Embryonic facial prominence (tissue), 1 donor: ENCODE measurements at regions not wholly inside any gene's neighbourhood (a gene's known extent, or its start where the extent isn't known, plus 50 kb on each side); places are given as distances from the start of the nearest gene placed in this dataset.

Experiments
- DNase-seq: peaks from one replicate; pipeline ENCODE4 v3.0.0-alpha.2; 2016; ENCODE audit errors: extremely low spot score

- DNase-seq = no peak
Observed at GRCh38 chr2:177058747-177059146, 153.8 kb upstream of the HNRNPA3 start.

- DNase-seq = no peak
Observed at GRCh38 chr2:177059293-177059692, 153.3 kb upstream of the HNRNPA3 start.

GRCh38 chr2:177063331-177063730 lies 149.3 kb upstream of the HNRNPA3 start:
- DNase-seq = no peak

- DNase-seq = no peak
Observed at GRCh38 chr2:177064422-177064821, 148.2 kb upstream of the HNRNPA3 start.

DNA sequence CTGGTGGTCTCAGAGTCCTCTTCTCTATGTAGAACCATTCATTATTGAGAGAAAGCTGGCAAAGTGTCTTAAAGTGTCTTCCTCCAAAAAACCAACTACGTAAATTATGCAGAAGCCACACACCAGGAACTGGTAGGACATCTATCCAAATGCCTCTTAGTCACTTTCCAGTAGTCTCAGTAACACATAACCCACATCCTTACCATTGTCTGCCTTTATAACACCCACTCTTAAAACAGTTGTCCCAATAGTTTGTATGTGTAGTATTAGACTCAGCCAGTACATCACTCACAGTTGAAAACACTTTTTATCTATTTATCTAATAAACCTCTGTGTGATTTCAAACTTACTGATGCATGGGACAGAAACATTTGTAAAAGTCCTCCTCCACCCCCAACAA lies 143.6 kb upstream of the HNRNPA3 start:
- DNase-seq = no peak

- DNase-seq = no peak
Observed at GRCh38 chr2:177072090-177072489, 140.5 kb upstream of the HNRNPA3 start.

GRCh38 chr2:177073611-177074010 lies 139.0 kb upstream of the HNRNPA3 start:
- no peak for DNase-seq

GRCh38 chr2:177074099-177074710 lies 138.4 kb upstream of the HNRNPA3 start:
- DNase-seq = no peak

DNA sequence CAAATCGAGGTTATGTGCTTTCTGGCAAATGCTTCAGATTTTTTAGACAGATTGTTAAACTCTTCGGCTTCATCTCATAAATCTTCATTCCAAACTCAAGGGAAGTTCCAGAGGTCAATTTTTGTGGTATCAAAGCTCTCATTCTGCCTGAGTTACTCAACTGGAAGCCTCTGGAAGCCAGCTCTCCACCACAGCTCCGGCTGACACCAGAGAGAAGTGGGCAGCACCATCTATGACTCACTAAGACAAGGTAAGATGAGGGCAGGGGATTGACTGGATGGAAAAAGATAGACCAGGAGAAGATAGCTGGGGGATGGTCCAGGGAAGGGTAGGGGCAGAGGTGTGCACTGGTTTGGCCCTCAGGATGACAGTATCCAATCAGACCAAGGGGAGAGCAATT lies 137.3 kb upstream of the HNRNPA3 start:
- DNase-seq = no peak

- no peak for DNase-seq
Observed at GRCh38 chr2:177076636-177077179, 135.9 kb upstream of the HNRNPA3 start.

DNA sequence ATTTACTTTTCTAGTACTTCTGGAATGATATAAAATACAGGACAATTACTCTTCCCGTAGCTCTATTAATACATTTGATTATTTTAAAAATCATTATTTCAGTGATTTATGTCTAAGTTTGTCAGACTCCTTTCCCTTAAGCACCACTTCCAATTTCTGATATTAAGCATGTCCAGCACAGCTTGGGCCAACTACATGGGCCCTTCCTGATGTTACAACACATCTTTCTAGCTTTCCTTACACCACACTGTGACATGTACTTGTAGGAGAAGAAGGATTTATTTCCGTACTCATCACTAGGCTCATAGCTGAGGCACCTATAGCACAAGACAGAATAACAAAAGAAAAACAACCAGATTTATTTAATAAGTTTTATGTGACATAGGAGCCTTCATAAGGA lies 134.8 kb upstream of the HNRNPA3 start:
- DNase-seq = no peak

DNA sequence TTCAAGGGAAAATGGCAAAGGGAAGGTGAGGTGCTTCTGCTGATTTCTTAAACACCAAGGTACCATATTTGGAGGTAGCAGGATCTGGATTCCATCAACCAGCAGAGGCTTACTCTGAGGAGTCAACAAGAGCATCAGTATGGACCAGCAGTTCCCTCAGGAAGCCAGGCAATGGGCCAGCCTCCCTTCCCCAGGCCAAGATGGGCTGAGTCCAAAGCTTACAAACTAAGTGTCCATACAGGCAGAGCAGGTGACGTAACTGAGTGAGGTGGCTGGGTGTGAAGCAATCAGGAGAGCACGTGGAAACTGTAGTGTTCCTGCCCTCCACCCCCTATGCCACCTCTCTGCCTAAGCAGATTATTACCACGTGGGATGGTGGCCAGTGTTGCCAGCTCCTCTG lies 134.2 kb upstream of the HNRNPA3 start:
- no peak for DNase-seq

DNA sequence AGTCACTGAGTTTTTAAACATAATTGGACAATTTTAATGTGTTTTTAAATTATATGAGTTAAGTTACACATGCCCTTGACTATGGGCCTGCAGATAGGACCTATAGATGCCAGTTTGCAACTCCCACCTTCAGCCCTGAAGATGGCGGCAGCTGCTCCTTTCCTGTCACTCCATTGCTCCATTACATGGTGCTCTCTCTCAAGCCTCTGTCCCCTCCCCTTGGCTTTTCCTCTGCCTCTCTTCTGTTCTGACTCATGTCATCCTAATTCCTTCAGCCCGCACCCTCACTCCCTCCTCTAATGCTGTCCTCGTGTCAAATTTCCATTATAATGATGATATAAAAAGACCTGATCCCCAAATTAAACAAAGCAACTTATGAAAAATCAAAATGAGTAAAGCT lies 133.7 kb upstream of the HNRNPA3 start:
- DNase-seq = no peak

- no peak for DNase-seq
Observed at GRCh38 chr2:177080746-177081284, 131.8 kb upstream of the HNRNPA3 start.

GRCh38 chr2:177084607-177085006 lies 128.0 kb upstream of the HNRNPA3 start:
- no peak for DNase-seq

GRCh38 chr2:177088529-177088928 lies 124.1 kb upstream of the HNRNPA3 start:
- no peak for DNase-seq

- DNase-seq = no peak
Observed at GRCh38 chr2:177090967-177091366, 121.6 kb upstream of the HNRNPA3 start.

DNA sequence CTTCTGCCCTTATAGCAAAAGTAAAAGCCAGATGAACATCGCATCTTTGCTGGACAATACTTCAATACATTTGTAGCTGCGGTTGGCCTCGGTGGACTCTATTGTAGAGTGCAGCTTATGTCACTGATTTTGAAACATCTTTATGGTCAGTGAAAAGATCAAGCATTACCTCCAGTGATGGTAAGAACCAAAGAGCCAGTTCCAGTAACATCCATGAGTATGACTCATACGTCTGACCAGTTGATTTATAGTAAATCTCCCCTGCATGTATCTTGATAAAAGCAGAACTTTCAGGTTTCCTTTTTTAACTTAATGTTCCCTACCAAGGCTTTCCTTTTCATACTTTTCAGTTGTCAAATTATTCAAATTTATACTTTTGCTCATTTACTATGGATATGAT lies 119.2 kb upstream of the HNRNPA3 start:
- DNase-seq = no peak

DNA sequence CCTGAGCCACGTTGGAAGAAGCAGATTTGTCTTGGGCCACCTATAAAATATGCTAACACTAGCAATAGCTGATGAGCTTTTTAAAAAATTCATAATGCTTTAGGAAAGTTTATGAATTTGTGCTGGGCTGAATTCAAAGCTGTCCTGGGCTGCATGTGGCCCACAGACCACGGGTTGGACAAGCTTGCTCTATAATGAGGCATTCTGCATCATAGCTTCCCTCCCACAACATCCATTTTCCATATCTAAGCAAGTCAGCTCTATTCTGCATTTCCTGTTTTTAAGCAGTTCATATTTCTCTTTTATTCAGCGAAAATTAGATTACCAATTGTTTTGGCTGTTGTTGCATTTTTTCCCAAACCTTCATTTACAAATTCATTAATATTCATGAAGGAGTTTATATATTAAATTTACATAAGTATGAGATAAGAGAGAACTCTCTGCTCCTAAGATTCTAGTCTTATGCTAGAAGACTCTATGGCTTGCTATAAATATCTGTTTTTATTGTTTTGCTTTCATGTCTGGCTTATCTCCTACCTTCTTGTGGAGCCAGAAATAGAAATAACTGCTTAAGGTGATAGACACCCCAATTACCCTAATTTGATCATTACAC lies 114.5 kb upstream of the HNRNPA3 start:
- DNase-seq = no peak

DNA sequence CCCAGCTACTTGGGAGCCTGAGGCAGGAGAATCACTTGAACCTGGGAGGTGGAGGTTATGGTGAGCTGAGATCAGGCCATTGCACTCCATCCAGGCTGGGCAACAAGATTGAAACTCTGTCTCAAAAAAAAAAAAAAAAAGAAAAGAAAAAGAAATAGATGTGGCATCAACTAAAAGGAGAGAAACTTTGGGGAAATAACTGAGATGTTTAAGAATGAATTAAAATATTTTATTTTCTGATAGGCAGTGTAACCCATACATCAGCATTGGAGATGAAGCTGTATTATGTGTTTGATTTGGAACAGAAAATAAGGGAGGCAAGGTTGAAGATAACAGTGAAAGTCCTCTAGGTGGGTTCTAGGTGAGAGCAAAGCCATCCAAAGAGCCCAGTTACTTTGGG lies 110.7 kb upstream of the HNRNPA3 start:
- no peak for DNase-seq

DNA sequence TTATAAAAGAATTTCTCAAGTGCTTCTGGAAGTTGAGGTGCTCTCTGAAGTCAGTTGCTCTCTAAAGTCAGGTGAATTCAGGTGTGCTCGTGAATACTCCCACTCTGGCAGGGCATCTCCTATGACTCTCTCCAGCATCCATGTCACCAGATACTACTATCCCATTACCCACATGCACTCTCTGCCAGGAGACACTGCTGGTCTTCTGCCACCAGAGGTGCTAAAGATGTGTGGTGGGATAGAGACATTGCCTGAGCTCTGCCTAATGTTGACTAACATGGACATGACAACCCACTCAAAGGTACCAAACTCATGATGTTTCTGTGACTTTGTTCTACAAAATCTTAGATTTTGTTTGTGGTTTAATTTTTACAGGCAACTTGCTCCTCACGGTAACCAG lies 106.4 kb upstream of the HNRNPA3 start:
- DNase-seq = no peak

GRCh38 chr2:177108890-177109289 lies 103.7 kb upstream of the HNRNPA3 start:
- DNase-seq = no peak

GRCh38 chr2:177114712-177115111 lies 97.9 kb upstream of the HNRNPA3 start:
- DNase-seq = no peak
